Gastrocnemius medialis (tissue), 4 donors: ENCODE measurements at regions not wholly inside any gene's neighbourhood (a gene's known extent, or its start where the extent isn't known, plus 50 kb on each side); places are given as distances from the start of the nearest gene placed in this dataset.

Source experiments
- ATAC-seq, 2 donors: fragments of 150-250 bp; one replicate each; pipeline ENCODE4 v1.9.1; 2016
- DNase-seq, 2 donors: peaks; one replicate each; pipeline ENCODE4 v3.0.0-alpha.2; 2019
- H3K27ac ChIP-seq, 4 donors: fragments of 200-600 bp; sonication (generic); 1 replicate in 1 of 4; 2 replicates in 3 of 4; pipeline ENCODE4 v1.5.1; 2016 to 2018; ENCODE audit warnings: mild to moderate bottlenecking in 2 of 4, moderate library complexity in 1 of 4
- H3K27me3 ChIP-seq, 3 donors: fragments of 200-600 bp; sonication (generic) in 2 of 3; 1 replicate in 1 of 3; 2 replicates in 2 of 3; pipeline versions ENCODE4 v1.5.1 to v1.6.0; 2016 to 2019; ENCODE audit warnings: mild to moderate bottlenecking in 1 of 3, moderate library complexity in 1 of 3
- H3K36me3 ChIP-seq, 2 donors: fragments of 200-600 bp; sonication (generic) in 1 of 2; one replicate each; pipeline ENCODE4 v1.5.1; 2017 to 2018
- H3K4me1 ChIP-seq, 2 donors: fragments of 200-600 bp; sonication (generic) in 1 of 2; one replicate each; pipeline ENCODE4 v1.5.1; 2016 to 2017; ENCODE audit warnings: mild to moderate bottlenecking in 2 of 2
- H3K4me3 ChIP-seq, 4 donors: fragments of 200-600 bp; sonication (generic) in 3 of 4; 1 replicate in 1 of 4; 2 replicates in 3 of 4; pipeline ENCODE4 v1.5.1; 2016 to 2019; ENCODE audit warnings: mild to moderate bottlenecking in 2 of 4
- H3K9me3 ChIP-seq, 3 donors: fragments of 200-600 bp; sonication (generic) in 2 of 3; 1 replicate in 1 of 3; 2 replicates in 2 of 3; pipeline ENCODE4 v1.5.1; 2016 to 2019
- POLR2A ChIP-seq, 2 donors: fragments of 450-650 bp; IDR thresholded peaks; one replicate each; pipeline ENCODE4 v1.6.1; 2017; ENCODE audit warnings: antibody characterized with exemption in 2 of 2, mild to moderate bottlenecking in 2 of 2, moderate library complexity in 2 of 2
- in situ Hi-C, 4 donors: fragments of 200-750 bp; cut with MboI; loops; one replicate each; pipeline versions ENCODE4 v1.15.0 to v1.8.0; 2017; ENCODE audit warnings: low sequenced_read_pairs in 4 of 4
- intact Hi-C: fragments of 100-400 bp; cut with DNase I; formaldehyde crosslinking; loops from one replicate; pipeline ENCODE4 v1.15.1; 2023; ENCODE audit warnings: low total_unique reads
- TF ChIP-seq, protein P1 (sequence below), 5 experiments: fragments of 450-650 bp in 3 of 5; fragments of 200-600 bp in 2 of 5; sonication (generic) in 2 of 5; IDR thresholded peaks in 4 of 5; conservative IDR thresholded peaks in 1 of 5; 1 replicate in 4 of 5; 2 replicates in 1 of 5; pipeline ENCODE4 v1.5.1; 2016 to 2019; ENCODE audit warnings: antibody characterized with exemption in 5 of 5, mild to moderate bottlenecking in 3 of 5, moderate library complexity in 3 of 5

DNA sequence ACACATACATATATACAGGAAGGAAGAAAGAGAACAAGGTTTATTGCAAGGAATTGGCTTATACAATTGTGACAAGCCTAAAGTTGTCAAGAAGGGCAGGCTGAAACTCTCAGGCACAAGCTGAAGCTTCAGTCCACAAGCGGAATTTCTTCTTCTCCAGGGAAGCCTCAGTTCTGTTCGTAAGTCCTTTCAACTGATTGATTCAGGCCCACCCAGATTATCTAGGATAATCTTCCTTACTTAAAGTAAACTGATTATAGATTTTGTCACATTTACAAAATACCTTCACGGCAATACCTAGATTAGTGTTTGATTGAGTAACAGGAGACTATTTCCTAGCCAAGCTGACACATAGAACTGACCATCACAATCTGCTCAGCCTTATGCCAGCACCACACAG is 81.5 kb upstream of the TMEM260 start:
- DNase-seq, result no peak
- no peak for ATAC-seq
- intact Hi-C loops, result loop anchor here (10.0 kb wide), 1 partner anchor 567 kb away; no protein-coding TSS in a partner anchor
- TF ChIP-seq, protein P1, sequence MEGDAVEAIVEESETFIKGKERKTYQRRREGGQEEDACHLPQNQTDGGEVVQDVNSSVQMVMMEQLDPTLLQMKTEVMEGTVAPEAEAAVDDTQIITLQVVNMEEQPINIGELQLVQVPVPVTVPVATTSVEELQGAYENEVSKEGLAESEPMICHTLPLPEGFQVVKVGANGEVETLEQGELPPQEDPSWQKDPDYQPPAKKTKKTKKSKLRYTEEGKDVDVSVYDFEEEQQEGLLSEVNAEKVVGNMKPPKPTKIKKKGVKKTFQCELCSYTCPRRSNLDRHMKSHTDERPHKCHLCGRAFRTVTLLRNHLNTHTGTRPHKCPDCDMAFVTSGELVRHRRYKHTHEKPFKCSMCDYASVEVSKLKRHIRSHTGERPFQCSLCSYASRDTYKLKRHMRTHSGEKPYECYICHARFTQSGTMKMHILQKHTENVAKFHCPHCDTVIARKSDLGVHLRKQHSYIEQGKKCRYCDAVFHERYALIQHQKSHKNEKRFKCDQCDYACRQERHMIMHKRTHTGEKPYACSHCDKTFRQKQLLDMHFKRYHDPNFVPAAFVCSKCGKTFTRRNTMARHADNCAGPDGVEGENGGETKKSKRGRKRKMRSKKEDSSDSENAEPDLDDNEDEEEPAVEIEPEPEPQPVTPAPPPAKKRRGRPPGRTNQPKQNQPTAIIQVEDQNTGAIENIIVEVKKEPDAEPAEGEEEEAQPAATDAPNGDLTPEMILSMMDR (IDR thresholded peaks at IDR 0.05 in 4 of 5, conservative IDR thresholded peaks at IDR 0.05 in 1 of 5), result no peak
- no peak for TF ChIP-seq POLR2A (IDR thresholded peaks at IDR 0.05)
- H3K4me3 ChIP-seq, result no peak overlapping the region
- H3K9me3 ChIP-seq, result no peaks in the 10 kb centered on the region
- H3K36me3 ChIP-seq, result no peaks in the 10 kb centered on the region
- H3K27me3 ChIP-seq, result no peaks in the 10 kb centered on the region
- in situ Hi-C loops, result loop anchor here (10.0 to 25.0 kb wide), 5 partner anchors 689 to 1286 kb away; partner anchors contain the start of gene TBPL2 (in 3 of the 4)
- H3K4me1 ChIP-seq, result peaks cover 0 to 4% of the 10 kb centered on the region in 2 donors
- H3K27ac ChIP-seq, result no peak overlapping the region

DNA sequence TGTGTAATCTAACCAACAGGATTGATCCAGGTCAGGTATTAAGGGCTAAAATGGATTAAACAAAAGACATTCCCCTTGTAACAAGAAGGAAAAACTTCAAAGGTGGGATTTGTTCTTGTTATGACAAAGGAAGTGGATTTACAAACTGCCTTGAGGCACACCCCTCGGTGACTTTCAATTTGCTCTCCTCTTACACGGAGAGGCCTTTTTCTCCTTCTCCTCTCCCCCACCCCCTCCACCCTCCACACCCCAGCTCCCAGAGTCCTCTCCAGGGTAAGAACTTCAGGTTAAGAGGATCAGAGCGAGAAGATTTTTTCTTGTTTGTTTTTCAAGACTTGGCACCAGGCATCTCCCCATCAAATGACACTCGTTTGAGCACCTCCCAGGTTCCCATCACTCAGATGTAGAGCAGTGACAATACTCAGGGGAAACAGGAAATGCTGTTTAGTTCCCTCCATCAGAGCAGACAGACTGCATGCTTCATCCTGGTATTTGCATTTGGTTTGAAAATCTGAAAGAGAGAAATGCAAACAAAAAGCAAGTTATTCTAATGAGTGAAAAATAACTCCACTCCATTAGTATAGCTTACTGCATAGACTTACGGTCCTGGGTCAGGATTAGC is 77.6 kb upstream of the TMEM260 start:
- no peak overlapping the region for H3K4me3 ChIP-seq
- in situ Hi-C loops, result no loop called here
- H3K27ac ChIP-seq, result no peak overlapping the region
- no peaks in the 10 kb centered on the region for H3K4me1 ChIP-seq
- H3K27me3 ChIP-seq, result peaks cover 0 to 2% (median 0%) of the 10 kb centered on the region in 3 donors
- DNase-seq (no peak), ATAC-seq (no peak)
- H3K36me3 ChIP-seq, result no peaks in the 10 kb centered on the region
- no peaks in the 10 kb centered on the region for H3K9me3 ChIP-seq
- no peak for TF ChIP-seq POLR2A (IDR thresholded peaks at IDR 0.05)
- TF ChIP-seq, protein P1 (IDR thresholded peaks at IDR 0.05 in 4 of 5, conservative IDR thresholded peaks at IDR 0.05 in 1 of 5), result no peak
- intact Hi-C loops, result no loop called here

- H3K4me3 ChIP-seq, result no peak overlapping the region
- TF ChIP-seq POLR2A (IDR thresholded peaks at IDR 0.05), result no peak
- TF ChIP-seq, protein P1 (IDR thresholded peaks at IDR 0.05 in 4 of 5, conservative IDR thresholded peaks at IDR 0.05 in 1 of 5), result no peak
- ATAC-seq, result no peak
- intact Hi-C loops (no loop called here), in situ Hi-C loops (no loop called here)
- no peak for DNase-seq
- peaks cover 0 to 2% (median 0%) of the 10 kb centered on the region in 3 donors for H3K27me3 ChIP-seq
- H3K27ac ChIP-seq, result no peak overlapping the region
- no peaks in the 10 kb centered on the region for H3K9me3 ChIP-seq
- no peaks in the 10 kb centered on the region for H3K36me3 ChIP-seq
- H3K4me1 ChIP-seq, result no peaks in the 10 kb centered on the region
Observed at GRCh38 chr14:56505361-56505760, 74.2 kb upstream of the TMEM260 start.

DNA sequence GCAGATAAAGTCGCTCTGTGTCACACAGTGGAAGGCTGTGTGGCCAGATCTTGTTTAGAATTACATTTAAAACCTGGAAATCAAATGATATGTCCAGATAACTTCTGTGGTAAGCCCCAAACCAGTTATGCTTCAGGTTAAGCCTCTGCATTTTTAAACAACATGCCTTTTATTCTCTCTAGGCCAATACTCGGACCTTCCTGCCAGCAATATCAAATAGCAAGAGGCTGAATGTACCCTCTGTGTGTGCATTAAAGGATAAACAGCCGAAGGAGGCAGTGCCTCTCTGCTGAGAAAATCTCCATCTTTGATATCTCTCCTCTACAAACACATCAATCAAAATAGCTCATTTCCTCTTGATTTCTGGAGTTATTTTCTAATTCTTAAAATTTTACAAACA is 67.1 kb upstream of the TMEM260 start:
- Histone ChIP-seq H3K27ac (no peak overlapping the region), H3K4me1 (no peaks in the 10 kb centered on the region), H3K9me3 (no peaks in the 10 kb centered on the region), H3K36me3 (no peaks in the 10 kb centered on the region), H3K4me3 (no peak overlapping the region), H3K27me3 (no peaks in the 10 kb centered on the region)
- TF ChIP-seq, protein P1 (IDR thresholded peaks at IDR 0.05 in 4 of 5, conservative IDR thresholded peaks at IDR 0.05 in 1 of 5), result no peak
- TF ChIP-seq POLR2A (IDR thresholded peaks at IDR 0.05), result no peak
- intact Hi-C loops (no loop called here), in situ Hi-C loops (no loop called here)
- no peak for ATAC-seq
- no peak for DNase-seq
